Activated naive CD4-positive, alpha-beta T cell treated with anti-CD3 and anti-CD28 coated beads, Interleukin-2, amount 50 U/mL, for 24 hours (primary cell): ENCODE measurements at regions not wholly inside any gene's neighbourhood (a gene's known extent, or its start where the extent isn't known, plus 50 kb on each side); places are given as distances from the start of the nearest gene placed in this dataset.
A peak's percentile ranks its signal among the peaks of the same experiment; 100 is the strongest.

ENCODE experiments used
- H3K27ac Mint-ChIP-seq: one replicate; pipeline ENCODE4 v1.8.0; 2021; ENCODE audit warnings: mild to moderate bottlenecking, mixed read lengths
- H3K27me3 Mint-ChIP-seq: one replicate; pipeline ENCODE4 v1.8.0; 2021; ENCODE audit warnings: mixed read lengths
- H3K36me3 Mint-ChIP-seq: one replicate; pipeline ENCODE4 v1.8.0; 2021; ENCODE audit warnings: mixed read lengths
- H3K4me1 Mint-ChIP-seq: one replicate; pipeline ENCODE4 v1.8.0; 2021; ENCODE audit warnings: mixed read lengths
- H3K4me3 Mint-ChIP-seq: one replicate; pipeline ENCODE4 v1.8.0; 2021; ENCODE audit warnings: mild to moderate bottlenecking, mixed read lengths
- H3K9me3 Mint-ChIP-seq: one replicate; pipeline ENCODE4 v1.8.0; 2021; ENCODE audit warnings: mixed read lengths

DNA sequence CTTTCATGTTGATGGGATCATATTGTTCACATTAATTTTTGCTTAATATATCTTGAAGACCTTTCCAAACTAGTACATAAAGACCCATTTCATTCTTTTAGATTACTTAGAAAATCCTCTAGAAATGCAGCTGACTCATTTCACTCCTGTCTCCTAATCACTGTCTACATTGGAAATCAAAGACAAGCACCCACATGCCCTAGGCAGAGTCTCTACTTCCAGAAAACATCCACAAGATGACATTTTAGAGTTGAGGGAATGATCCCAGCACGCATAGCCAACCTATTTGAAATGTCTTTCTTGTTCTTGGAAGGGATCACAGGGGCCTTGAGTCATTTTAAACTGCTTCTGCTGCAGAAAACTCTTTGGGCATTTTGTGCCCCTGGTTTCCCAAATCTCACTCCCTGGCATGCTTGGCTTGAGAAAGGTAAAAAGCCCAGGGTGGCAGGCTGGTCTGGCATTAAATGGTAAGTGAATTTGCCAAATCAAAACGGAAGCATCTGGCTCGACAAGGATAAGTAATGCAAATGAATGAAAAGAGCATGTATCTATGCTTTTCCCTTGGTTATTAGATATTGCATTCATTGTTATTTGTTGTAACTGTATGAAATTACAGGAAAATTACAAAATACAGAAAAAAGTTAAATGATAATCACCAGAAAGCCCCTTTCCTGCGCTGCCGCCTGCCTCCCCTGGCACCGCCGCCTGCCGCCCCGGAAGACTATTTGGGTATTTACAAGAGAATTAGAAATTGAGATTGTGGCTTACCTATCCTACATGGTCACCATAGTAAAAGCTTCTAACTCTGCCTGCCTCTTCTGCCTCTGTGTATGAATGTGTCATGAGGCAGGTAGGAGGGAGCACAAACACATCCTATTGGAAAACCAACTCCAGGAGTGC lies 225.3 kb downstream of the PTEN start:
- Mint-ChIP-seq H3K4me3 (no peak overlapping the region), H3K9me3 (peaks cover 5% of the 10 kb centered on the region), H3K4me1 (peaks cover 41% of the 10 kb centered on the region), H3K27ac (no peak overlapping the region), H3K27me3 (no peaks in the 10 kb centered on the region), H3K36me3 (peaks cover 5% of the 10 kb centered on the region)

- H3K27ac Mint-ChIP-seq = no peak overlapping the region
Observed at GRCh38 chr10:88089498-88089897, 226.1 kb downstream of the PTEN start.

DNA sequence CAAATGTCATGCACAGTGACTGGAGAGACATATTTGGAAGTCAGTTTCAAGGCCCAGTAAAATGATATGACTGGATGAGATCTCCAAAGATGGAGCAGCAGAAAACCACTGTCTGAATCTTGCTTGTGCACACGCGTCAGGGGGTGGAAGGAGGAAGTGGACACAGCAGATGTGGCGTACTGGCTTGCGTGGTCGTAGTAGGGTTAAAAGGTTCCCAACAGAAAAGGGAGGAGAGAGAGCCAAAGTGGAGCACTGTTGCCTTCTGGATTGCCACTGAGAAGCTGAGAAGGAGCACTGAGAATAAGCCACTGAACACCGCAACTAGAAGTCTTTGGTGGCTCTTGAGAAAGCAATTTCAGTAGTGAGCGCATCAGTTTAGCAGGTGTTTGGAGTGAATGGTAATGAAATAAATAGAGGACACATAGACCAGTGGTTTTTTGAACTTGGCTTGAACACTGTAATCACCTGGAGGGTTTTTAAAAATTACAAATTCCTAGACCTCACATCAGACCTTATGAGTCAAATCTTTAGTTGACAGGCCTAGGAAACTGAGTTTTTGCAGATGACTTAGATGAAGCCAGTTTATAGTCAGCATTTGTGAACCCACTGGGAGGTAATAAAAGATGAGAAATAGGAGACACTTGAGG lies 227.3 kb downstream of the PTEN start:
- H3K36me3 Mint-ChIP-seq = peaks cover 7% of the 10 kb centered on the region
- H3K27me3 Mint-ChIP-seq = no peaks in the 10 kb centered on the region
- peaks cover 49% of the 10 kb centered on the region for H3K4me1 Mint-ChIP-seq
- peak overlapping the region; percentile 60 for H3K27ac Mint-ChIP-seq
- peaks cover 5% of the 10 kb centered on the region for H3K9me3 Mint-ChIP-seq
- H3K4me3 Mint-ChIP-seq = no peak overlapping the region

More at GRCh38 chr10:88089498-88089897, 226.1 kb downstream of the PTEN start:
- H3K36me3 Mint-ChIP-seq = peaks cover 5% of the 10 kb centered on the region
- peaks cover 45% of the 10 kb centered on the region for H3K4me1 Mint-ChIP-seq
- peaks cover 5% of the 10 kb centered on the region for H3K9me3 Mint-ChIP-seq
- no peaks in the 10 kb centered on the region for H3K27me3 Mint-ChIP-seq
- no peak overlapping the region for H3K4me3 Mint-ChIP-seq

DNA sequence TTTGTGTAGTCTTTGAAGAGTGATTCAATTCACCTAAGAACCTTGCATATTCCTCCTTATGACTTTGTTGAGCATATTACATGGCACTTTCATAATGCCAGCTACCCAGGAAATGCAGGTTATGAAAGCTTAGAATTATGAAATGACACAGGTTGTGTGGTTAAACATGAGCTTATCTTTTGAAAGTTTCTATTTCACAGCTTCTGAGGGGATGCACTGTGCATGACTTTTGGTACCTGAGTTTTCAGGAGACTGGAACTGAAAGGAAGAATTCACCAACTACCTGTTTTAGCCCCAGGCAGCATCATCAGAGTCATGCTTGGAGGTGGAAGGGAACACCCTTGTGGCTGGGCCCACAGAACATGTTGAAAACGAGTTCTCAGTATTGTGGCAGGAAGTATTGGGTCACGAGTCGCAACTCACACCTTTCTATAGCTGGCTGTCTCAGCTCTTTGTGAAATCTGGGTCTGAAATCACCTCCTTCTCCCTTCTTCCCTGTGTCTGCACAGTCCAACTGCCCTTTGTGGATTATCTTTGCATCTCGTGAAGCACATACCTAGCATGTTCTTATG lies 228.2 kb downstream of the PTEN start:
- Mint-ChIP-seq H3K27ac (peak overlapping the region; percentile 60), H3K4me1 (peaks cover 49% of the 10 kb centered on the region), H3K4me3 (no peak overlapping the region), H3K9me3 (peaks cover 5% of the 10 kb centered on the region), H3K36me3 (peaks cover 7% of the 10 kb centered on the region), H3K27me3 (no peaks in the 10 kb centered on the region)

DNA sequence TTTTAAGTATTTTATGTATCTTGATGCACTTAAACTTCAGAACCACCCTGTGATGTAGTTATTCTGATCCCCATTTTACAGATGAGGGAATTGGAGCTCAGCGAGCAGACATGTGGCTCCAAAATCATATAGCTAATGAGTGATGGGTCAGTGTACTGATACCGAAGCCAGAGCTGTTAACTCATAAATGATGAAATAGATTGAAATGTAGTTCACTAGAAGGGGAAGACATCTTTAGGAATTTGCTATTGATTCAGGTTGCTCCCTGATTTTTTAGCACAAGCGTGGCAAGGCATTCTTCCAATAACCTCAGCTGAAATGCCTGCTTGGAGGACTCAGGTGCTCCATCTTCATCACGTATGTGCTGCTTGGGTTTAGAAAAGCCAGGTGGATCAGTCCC lies 228.8 kb downstream of the PTEN start:
- Mint-ChIP-seq H3K4me1 (peaks cover 49% of the 10 kb centered on the region), H3K27ac (no peak overlapping the region), H3K27me3 (no peaks in the 10 kb centered on the region), H3K36me3 (peaks cover 7% of the 10 kb centered on the region), H3K9me3 (peaks cover 5% of the 10 kb centered on the region), H3K4me3 (no peak overlapping the region)

GRCh38 chr10:88092973-88093372 lies 229.5 kb downstream of the PTEN start:
- Mint-ChIP-seq H3K27ac (peak overlapping the region; percentile 9), H3K4me1 (peaks cover 49% of the 10 kb centered on the region), H3K27me3 (no peaks in the 10 kb centered on the region), H3K36me3 (peaks cover 7% of the 10 kb centered on the region), H3K4me3 (no peak overlapping the region), H3K9me3 (peaks cover 5% of the 10 kb centered on the region)

DNA sequence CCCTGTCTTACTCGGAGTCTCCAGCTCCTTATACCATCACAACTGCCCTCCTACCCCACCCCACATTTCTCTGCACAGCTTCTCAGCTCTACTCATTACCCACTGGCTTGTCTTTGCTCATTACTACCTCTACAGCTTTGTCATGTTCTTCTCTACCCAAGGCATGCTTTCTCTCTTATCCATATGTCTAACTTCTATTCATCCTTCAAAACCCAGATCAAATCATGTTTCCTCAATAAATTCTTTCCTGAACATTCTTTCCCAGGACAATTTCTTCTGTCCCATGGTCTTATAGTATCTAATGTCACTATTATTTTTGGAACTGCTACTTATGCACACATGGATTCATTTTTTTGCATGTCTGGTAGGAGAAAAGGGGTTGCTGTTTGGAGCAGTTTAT lies 231.4 kb downstream of the PTEN start:
- Mint-ChIP-seq H3K36me3 (peaks cover 7% of the 10 kb centered on the region), H3K27me3 (no peaks in the 10 kb centered on the region), H3K4me1 (peaks cover 44% of the 10 kb centered on the region), H3K9me3 (peaks cover 5% of the 10 kb centered on the region), H3K4me3 (no peak overlapping the region), H3K27ac (no peak overlapping the region)

DNA sequence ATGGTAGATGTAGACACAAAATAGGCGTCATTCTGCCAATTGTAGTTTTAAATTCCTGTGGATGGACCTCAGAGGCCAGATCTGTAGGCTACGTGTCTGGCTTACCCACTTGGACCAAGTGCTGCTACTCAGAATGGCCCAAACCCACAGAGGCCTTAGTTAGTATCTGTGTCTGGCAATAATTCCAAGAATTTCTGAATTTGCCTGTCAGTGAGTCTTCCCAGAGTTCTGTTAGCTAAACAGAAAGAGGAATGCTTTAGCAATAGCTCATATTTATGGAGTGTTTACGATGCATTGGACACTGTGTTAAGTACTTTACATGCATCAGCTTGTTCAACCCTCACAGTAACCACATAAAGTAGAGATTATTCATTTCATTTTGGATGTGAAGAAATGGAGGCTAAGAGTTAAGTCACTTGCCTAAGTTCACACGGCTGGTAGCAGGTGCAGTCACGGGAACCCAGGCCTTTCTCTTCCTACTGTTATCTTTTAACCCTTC lies 231.8 kb downstream of the PTEN start:
- peaks cover 40% of the 10 kb centered on the region for H3K4me1 Mint-ChIP-seq
- no peak overlapping the region for H3K4me3 Mint-ChIP-seq
- peaks cover 5% of the 10 kb centered on the region for H3K36me3 Mint-ChIP-seq
- H3K27ac Mint-ChIP-seq = no peak overlapping the region
- H3K9me3 Mint-ChIP-seq = no peaks in the 10 kb centered on the region
- H3K27me3 Mint-ChIP-seq = no peaks in the 10 kb centered on the region

DNA sequence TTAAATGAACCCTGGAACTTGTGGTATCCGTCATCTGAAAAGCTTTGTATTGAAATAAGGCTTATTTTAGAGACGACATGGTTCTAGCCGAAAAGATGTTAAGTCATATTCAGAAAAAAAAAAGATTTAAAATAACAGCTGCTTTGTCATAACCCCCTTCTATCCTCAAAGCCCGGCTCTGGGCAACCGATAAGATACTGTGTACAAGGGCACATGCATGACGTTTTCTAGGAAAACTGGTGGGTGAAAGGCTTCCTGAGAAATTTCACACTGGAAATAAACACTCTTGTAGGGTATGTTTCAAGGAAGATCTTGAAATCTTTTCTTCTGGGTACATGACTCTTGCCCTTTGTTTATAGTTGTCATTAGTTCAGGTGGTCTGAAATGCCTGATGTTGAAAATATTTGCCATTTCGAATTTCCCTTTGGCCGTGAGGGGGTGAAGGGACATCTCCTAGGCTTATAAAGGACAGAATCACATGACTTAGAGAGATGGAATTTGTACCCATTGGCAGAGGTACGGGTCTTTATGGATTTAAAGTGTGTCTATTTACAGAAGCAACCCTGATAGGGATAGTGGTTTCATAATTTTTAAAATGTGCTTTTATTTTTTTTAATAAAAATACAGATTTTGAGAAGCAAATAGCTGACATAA lies 232.5 kb downstream of the PTEN start:
- H3K27ac Mint-ChIP-seq = no peak overlapping the region
- H3K9me3 Mint-ChIP-seq = no peaks in the 10 kb centered on the region
- no peak overlapping the region for H3K4me3 Mint-ChIP-seq
- H3K27me3 Mint-ChIP-seq = no peaks in the 10 kb centered on the region
- peaks cover 33% of the 10 kb centered on the region for H3K4me1 Mint-ChIP-seq
- peaks cover 5% of the 10 kb centered on the region for H3K36me3 Mint-ChIP-seq

DNA sequence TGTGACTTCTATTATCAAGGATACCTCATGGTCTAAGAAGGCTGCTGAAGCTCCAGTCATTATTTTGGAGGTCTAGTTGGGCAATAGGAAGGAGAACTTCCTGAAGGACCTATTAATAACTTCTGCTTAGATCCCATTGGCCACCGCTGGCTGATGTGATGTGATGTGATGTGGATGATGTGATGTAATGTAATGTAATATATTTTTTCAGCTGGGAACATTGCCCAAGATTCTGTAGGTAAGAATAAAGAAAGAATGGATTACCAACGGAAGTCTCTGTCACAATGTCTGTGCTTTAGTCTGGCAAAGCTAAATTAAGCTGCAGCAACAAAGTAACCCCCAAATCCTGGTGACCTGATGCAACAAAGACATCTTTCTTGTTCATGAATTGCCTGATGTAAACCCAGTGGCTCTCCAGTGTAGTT lies 233.7 kb downstream of the PTEN start:
- Mint-ChIP-seq H3K4me1 (peaks cover 21% of the 10 kb centered on the region), H3K36me3 (peaks cover 7% of the 10 kb centered on the region), H3K4me3 (no peak overlapping the region), H3K27ac (no peak overlapping the region), H3K9me3 (no peaks in the 10 kb centered on the region), H3K27me3 (no peaks in the 10 kb centered on the region)

- Mint-ChIP-seq H3K4me3 (no peak overlapping the region), H3K36me3 (peaks cover 7% of the 10 kb centered on the region)
Observed at GRCh38 chr10:88097536-88097935, 234.1 kb downstream of the PTEN start.

GRCh38 chr10:88100281-88100680 lies 236.9 kb downstream of the PTEN start:
- Mint-ChIP-seq H3K9me3 (no peaks in the 10 kb centered on the region), H3K27ac (no peak overlapping the region), H3K27me3 (peaks cover 2% of the 10 kb centered on the region), H3K36me3 (peaks cover 5% of the 10 kb centered on the region), H3K4me3 (no peak overlapping the region), H3K4me1 (peaks cover 3% of the 10 kb centered on the region)

More at GRCh38 chr10:88097536-88097935, 234.1 kb downstream of the PTEN start:
- Mint-ChIP-seq H3K4me1 (peaks cover 17% of the 10 kb centered on the region), H3K27ac (no peak overlapping the region), H3K27me3 (no peaks in the 10 kb centered on the region), H3K9me3 (no peaks in the 10 kb centered on the region)

DNA sequence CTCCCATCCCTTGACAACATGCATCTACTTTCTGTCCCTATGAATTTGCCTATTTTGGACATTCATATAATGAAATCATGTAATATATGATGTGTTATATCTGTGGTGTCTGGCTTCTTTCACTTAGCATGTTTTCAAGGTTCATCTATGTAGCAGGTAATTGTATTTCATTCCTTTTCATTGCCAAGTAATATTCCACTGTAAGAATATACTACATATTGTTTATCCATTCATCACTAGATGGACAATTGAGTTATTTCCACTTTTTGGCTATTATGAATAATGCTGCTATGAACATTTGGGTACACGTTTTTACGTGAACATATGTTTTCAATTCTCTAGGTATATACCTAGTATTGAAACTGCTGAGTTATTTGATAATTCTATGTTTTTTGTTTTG lies 238.2 kb downstream of the PTEN start:
- peak overlapping the region; percentile 19 for H3K27ac Mint-ChIP-seq
- peaks cover 2% of the 10 kb centered on the region for H3K27me3 Mint-ChIP-seq
- peaks cover 5% of the 10 kb centered on the region for H3K36me3 Mint-ChIP-seq
- peaks cover 3% of the 10 kb centered on the region for H3K4me1 Mint-ChIP-seq
- H3K4me3 Mint-ChIP-seq = no peak overlapping the region
- no peaks in the 10 kb centered on the region for H3K9me3 Mint-ChIP-seq

- Mint-ChIP-seq H3K4me3 (no peak overlapping the region), H3K4me1 (peaks cover 18% of the 10 kb centered on the region)
Observed at GRCh38 chr10:88103576-88103975, 240.2 kb downstream of the PTEN start.

DNA sequence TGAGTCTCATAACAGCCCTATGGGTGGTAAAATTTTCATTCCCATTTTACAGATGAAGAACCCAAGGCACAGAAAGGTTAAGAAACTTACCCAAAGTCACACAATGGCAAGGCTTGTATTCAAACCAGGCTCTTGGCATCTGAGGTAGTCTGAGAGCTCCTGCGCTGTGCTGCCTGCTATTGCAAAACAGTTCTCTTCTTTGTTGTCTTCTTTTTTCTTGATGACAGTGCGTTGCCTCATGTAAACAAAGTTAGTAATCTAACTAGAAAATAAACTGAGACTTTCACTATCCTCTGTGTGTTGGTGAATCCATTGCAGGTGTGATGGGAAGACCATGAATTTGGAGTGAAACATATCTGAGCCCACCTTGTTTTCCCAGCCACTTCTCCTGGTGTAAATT lies 240.8 kb downstream of the PTEN start:
- Mint-ChIP-seq H3K4me1 (peaks cover 18% of the 10 kb centered on the region), H3K4me3 (no peak overlapping the region), H3K36me3 (peaks cover 5% of the 10 kb centered on the region), H3K9me3 (no peaks in the 10 kb centered on the region), H3K27me3 (peaks cover 2% of the 10 kb centered on the region), H3K27ac (no peak overlapping the region)

More at GRCh38 chr10:88103576-88103975, 240.2 kb downstream of the PTEN start:
- Mint-ChIP-seq H3K27ac (no peak overlapping the region), H3K9me3 (no peaks in the 10 kb centered on the region), H3K36me3 (peaks cover 5% of the 10 kb centered on the region), H3K27me3 (peaks cover 2% of the 10 kb centered on the region)
